PC-3 (cell line): ENCODE measurements at regions not wholly inside any gene's neighbourhood (a gene's known extent, or its start where the extent isn't known, plus 50 kb on each side); places are given as distances from the start of the nearest gene placed in this dataset.

Source experiments
- ATAC-seq: fragments of 200-7000 bp; cut with Tn5 transposase; 2 replicates; pipeline ENCODE4 v1.9.1; 2020; ENCODE audit warnings: mild to moderate bottlenecking, moderate library complexity
- BruUV-seq: library from RNA; stranded (reverse); fragments of 400-500 nt; replicated peaks from 2 replicates; lab custom pipeline; 2021; lab: Mats Ljungman, UMichigan
- CTCF ChIA-PET: fragments of 300-600 bp; sonication (Branson Sonifier 250); formaldehyde crosslinking; loops from one replicate; lab custom pipeline; 2022; ENCODE audit warnings: antibody characterized with exemption; lab: Charles Lee
- POLR2A ChIA-PET: fragments of 300-600 bp; sonication (Branson Sonifier 250); formaldehyde crosslinking; loops from one replicate; lab custom pipeline; 2022; ENCODE audit warnings: antibody characterized with exemption; ENCODE audit not compliant: unreplicated experiment; lab: Charles Lee
- DNase-seq: peaks from one replicate; pipeline ENCODE4 v3.0.0-alpha.2; 2015
- H2AFZ ChIP-seq: fragments of 300-600 bp; sonication (generic); 2 replicates; pipeline ENCODE4 v1.6.0; 2016; ENCODE audit warnings: antibody characterized with exemption, low read length
- H3F3A ChIP-seq: fragments of 300-600 bp; sonication (generic); one replicate; pipeline ENCODE4 v1.6.0; 2017; ENCODE audit warnings: antibody characterized with exemption, low read length, control low read depth, mild to moderate bottlenecking; ENCODE audit not compliant: unreplicated experiment
- H3K27ac ChIP-seq: fragments of 300-600 bp; sonication (generic); 2 replicates; pipeline ENCODE4 v1.5.1; 2016; ENCODE audit warnings: mild to moderate bottlenecking, low read length
- H3K27me3 ChIP-seq: fragments of 300-600 bp; sonication (generic); 2 replicates; pipeline ENCODE4 v1.6.1; 2016; ENCODE audit warnings: low read length, mixed read lengths
- H3K36me3 ChIP-seq: fragments of 300-600 bp; sonication (generic); 2 replicates; pipeline ENCODE4 v1.6.1; 2016; ENCODE audit warnings: low read depth, mixed run types, low read length, mixed read lengths
- H3K4me1 ChIP-seq: fragments of 300-600 bp; sonication (generic); 2 replicates; pipeline ENCODE4 v1.5.1; 2016; ENCODE audit warnings: low read length; ENCODE audit not compliant: insufficient read depth
- H3K4me2 ChIP-seq: fragments of 300-600 bp; sonication (generic); 2 replicates; pipeline ENCODE4 v1.6.0; 2016; ENCODE audit warnings: low read length
- H3K4me3 ChIP-seq: fragments of 300-600 bp; sonication (generic); 2 replicates; pipeline ENCODE4 v1.5.1; 2016; ENCODE audit warnings: mild to moderate bottlenecking, low read length, mixed read lengths
- H3K79me2 ChIP-seq: fragments of 300-600 bp; sonication (generic); 2 replicates; pipeline ENCODE4 v1.6.1; 2017; ENCODE audit warnings: low read length, mixed read lengths
- H3K9ac ChIP-seq: fragments of 300-600 bp; sonication (generic); 2 replicates; pipeline ENCODE4 v1.6.0; 2016; ENCODE audit warnings: mild to moderate bottlenecking, low read length
- H3K9me2 ChIP-seq: fragments of 300-600 bp; sonication (generic); replicated peaks from 2 replicates; pipeline ENCODE4 v1.6.1; 2016; ENCODE audit warnings: mixed run types, low read length, mixed read lengths
- H3K9me3 ChIP-seq: fragments of 300-600 bp; sonication (generic); 2 replicates; pipeline ENCODE4 v1.6.1; 2016; ENCODE audit warnings: low read length, mixed read lengths
- H4K20me1 ChIP-seq: fragments of 300-600 bp; sonication (generic); 2 replicates; pipeline ENCODE4 v1.6.1; 2016; ENCODE audit warnings: low read length, mixed read lengths
- CTCF ChIP-seq: fragments of 300-600 bp; sonication (generic); conservative IDR thresholded peaks from 2 replicates; pipeline ENCODE4 v1.5.1; 2017; ENCODE audit warnings: antibody characterized with exemption, low read depth, mild to moderate bottlenecking, low read length
- EZH2 ChIP-seq: fragments of 300-600 bp; sonication (generic); IDR thresholded peaks from one replicate; pipeline ENCODE4 v1.6.1; 2017; ENCODE audit warnings: antibody characterized with exemption, mild to moderate bottlenecking, low read length; ENCODE audit not compliant: unreplicated experiment
- EZH2phosphoT487 ChIP-seq: fragments of 300-600 bp; sonication (generic); IDR thresholded peaks from 2 replicates; pipeline ENCODE4 v1.6.1; 2018; ENCODE audit warnings: mild to moderate bottlenecking, antibody characterized with exemption, low read length, borderline replicate concordance
- intact Hi-C: fragments of 100-400 bp; cut with micrococcal nuclease; formaldehyde crosslinking; loops from 2 replicates; pipeline ENCODE4 v1.9.0; 2023

DNA sequence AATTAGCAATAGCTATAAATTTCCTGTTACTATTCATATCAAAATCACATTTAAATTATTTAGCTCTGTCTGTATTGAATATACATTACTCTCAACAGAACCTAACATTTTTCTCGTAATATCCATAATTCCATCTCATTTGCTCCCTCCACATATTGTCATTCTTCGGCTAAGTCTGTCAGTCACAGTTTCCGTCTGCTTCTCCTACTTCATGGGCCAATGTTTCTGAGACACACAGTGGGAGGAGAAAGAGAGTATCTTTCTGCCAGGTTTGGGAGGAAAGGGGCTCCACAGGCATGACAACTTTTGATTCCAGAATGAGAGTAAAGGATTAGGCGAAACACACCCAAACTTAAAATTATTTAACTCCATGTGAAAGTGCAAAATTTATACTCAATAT is 273.1 kb upstream of the SMIM21 start:
- POLR2A ChIA-PET = no interaction called here
- intact Hi-C loops = no loop called here
- Histone ChIP-seq H3K79me2 (no peaks in the 10 kb centered on the region), H3K27me3 (peaks cover 26% of the 10 kb centered on the region), H3K4me2 (no peak overlapping the region), H3K9me2 (no peaks in the 10 kb centered on the region), H3F3A (no peaks in the 10 kb centered on the region), H3K27ac (no peak overlapping the region), H2AFZ (no peak overlapping the region), H3K36me3 (no peaks in the 10 kb centered on the region), H3K9ac (no peak overlapping the region), H4K20me1 (no peaks in the 10 kb centered on the region), H3K9me3 (no peaks in the 10 kb centered on the region), H3K4me3 (no peak overlapping the region), H3K4me1 (no peaks in the 10 kb centered on the region)
- no peak for ATAC-seq
- no TSS peak for BruUV-seq
- CTCF ChIA-PET = no interaction called here
- TF ChIP-seq CTCF = no peak
- TF ChIP-seq EZH2phosphoT487 = no peak
- TF ChIP-seq EZH2 = no peak
- no peak for DNase-seq

DNA sequence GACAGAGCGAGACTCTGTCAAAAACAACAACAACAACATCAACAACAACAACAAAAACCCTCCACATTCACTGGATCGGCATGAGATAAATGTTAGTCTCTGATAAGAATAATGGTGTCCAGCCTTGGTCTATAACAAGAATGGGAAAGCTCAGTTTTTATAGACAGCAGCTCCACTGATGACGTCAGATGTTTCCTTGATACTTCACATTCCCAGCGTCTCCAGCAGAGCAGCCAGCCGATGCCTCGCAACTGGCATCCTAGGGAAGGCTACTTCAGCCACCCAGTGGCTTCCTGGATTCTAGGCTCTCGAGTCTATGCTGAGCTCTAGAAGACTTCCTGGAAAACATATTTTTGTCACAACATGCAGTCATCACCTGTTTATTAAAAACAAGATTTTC is 271.4 kb upstream of the SMIM21 start:
- peaks cover 38% of the 10 kb centered on the region for H3K27me3 ChIP-seq
- H3K36me3 ChIP-seq = no peaks in the 10 kb centered on the region
- peak overlapping the region; percentile 13; the same call in 1 of the 2 replicates for H3K4me2 ChIP-seq
- intact Hi-C loops = no loop called here
- H3K9me3 ChIP-seq = no peaks in the 10 kb centered on the region
- TF ChIP-seq CTCF (no peak), EZH2phosphoT487 (no peak), EZH2 (no peak)
- no peak overlapping the region for H3K9ac ChIP-seq
- no peak overlapping the region for H2AFZ ChIP-seq
- POLR2A ChIA-PET = no interaction called here
- no peaks in the 10 kb centered on the region for H3K4me1 ChIP-seq
- DNase-seq (no peak), ATAC-seq (no peak)
- no peaks in the 10 kb centered on the region for H3K9me2 ChIP-seq
- no peak overlapping the region for H3K27ac ChIP-seq
- no peaks in the 10 kb centered on the region for H3K79me2 ChIP-seq
- H3K4me3 ChIP-seq = no peak overlapping the region
- no TSS peak for BruUV-seq
- CTCF ChIA-PET = no interaction called here
- H4K20me1 ChIP-seq = no peaks in the 10 kb centered on the region
- no peaks in the 10 kb centered on the region for H3F3A ChIP-seq

DNA sequence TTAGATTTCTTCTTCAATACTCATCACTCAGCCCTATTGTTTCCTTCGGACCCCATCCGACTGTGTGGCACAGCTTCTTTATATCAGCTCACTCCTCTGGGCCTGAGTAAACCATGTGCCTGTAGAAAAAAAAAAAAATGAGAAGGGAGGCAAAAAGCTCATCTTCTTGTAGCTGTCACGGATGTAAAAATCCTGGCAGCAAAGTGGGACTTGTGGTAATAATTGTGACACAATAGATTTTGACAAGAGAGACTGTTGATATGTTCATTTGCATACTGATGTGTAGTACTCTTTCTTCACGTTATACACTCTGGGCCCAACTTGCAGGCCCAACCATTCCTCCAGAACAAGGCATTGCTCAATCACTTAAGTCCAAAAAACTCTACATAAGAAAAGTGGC is 270.0 kb upstream of the SMIM21 start:
- no peaks in the 10 kb centered on the region for H3K36me3 ChIP-seq
- no peak overlapping the region for H3K27ac ChIP-seq
- ChIA-PET POLR2A (interaction anchor here (0.6 kb wide), 1 partner anchor 97 kb away, joined by 4 read pairs; no protein-coding TSS in a partner anchor), CTCF (no interaction called here)
- TF ChIP-seq EZH2phosphoT487 (no peak), EZH2 (no peak), CTCF (no peak)
- no peak overlapping the region for H3K9ac ChIP-seq
- H3K4me2 ChIP-seq = no peak overlapping the region
- no peak overlapping the region for H2AFZ ChIP-seq
- no peaks in the 10 kb centered on the region for H3K9me2 ChIP-seq
- DNase-seq (no peak), ATAC-seq (no peak)
- H3F3A ChIP-seq = no peaks in the 10 kb centered on the region
- H3K4me1 ChIP-seq = no peaks in the 10 kb centered on the region
- H4K20me1 ChIP-seq = no peaks in the 10 kb centered on the region
- H3K4me3 ChIP-seq = no peak overlapping the region
- intact Hi-C loops = no loop called here
- no TSS peak for BruUV-seq
- peaks cover 46% of the 10 kb centered on the region for H3K27me3 ChIP-seq
- H3K9me3 ChIP-seq = no peaks in the 10 kb centered on the region
- H3K79me2 ChIP-seq = no peaks in the 10 kb centered on the region
